OCI-LY1 (cell line): ENCODE measurements at regions not wholly inside any gene's neighbourhood (a gene's known extent, or its start where the extent isn't known, plus 50 kb on each side); places are given as distances from the start of the nearest gene placed in this dataset.

Experiments
- CTCF ChIP-seq: fragments of 200-600 bp; sonication (generic), shearing (Covaris generic); IDR thresholded peaks from 2 replicates; pipeline ENCODE4 v1.5.1; 2017; ENCODE audit warnings: mild to moderate bottlenecking, antibody characterized with exemption, low read length, moderate library complexity, mixed read lengths
- EZH2 ChIP-seq: fragments of 200-600 bp; sonication (generic), shearing (Covaris generic); IDR thresholded peaks from 2 replicates; pipeline ENCODE4 v1.8.0; 2017; ENCODE audit warnings: borderline replicate concordance, mixed run types, mild to moderate bottlenecking, antibody characterized with exemption, low read length, moderate library complexity, mixed read lengths

- TF ChIP-seq CTCF (no peak), EZH2 (no peak)
These were observed 511.8 kb upstream of the LCORL start for GRCh38 chr4:18533262-18533775.
